SU-DHL-6 (cell line): ENCODE measurements at regions not wholly inside any gene's neighbourhood (a gene's known extent, or its start where the extent isn't known, plus 50 kb on each side); places are given as distances from the start of the nearest gene placed in this dataset.

Source experiments
- CTCF ChIP-seq: fragments of 200-600 bp; sonication (generic); IDR thresholded peaks from one replicate; pipeline ENCODE4 v1.5.1; 2017; ENCODE audit warnings: antibody characterized with exemption, mild to moderate bottlenecking, low read length, moderate library complexity; ENCODE audit not compliant: insufficient read depth, poor library complexity, severe bottlenecking
- EZH2phosphoT487 ChIP-seq: fragments of 200-600 bp; sonication (generic), shearing (Covaris generic); conservative IDR thresholded peaks from 2 replicates; pipeline ENCODE4 v1.6.1; 2018; ENCODE audit warnings: mild to moderate bottlenecking, antibody characterized with exemption, low read length, moderate library complexity, mixed read lengths

DNA sequence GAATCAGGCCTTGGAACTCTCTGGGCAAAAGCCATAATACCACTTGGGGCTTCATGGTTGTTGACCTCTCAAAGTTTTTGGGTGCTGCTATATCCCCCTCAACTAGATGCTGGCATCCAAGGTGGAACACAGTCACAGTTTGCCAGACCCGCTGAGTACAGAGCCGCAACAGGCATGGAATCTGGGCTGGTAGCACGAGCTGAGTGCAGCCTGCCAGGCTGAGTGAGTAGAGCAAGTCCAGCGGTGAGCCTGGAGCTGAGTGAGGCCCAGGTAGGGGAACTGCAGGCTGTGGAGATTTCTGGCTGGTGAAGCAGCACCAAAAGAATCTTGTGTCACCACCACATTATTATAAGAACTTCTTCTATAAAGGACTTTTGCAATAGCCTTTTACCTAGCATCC is 192.6 kb downstream of the PCDH17 start:
- no peak for TF ChIP-seq CTCF
- no peak for TF ChIP-seq EZH2phosphoT487
